NCI-H2081 treated with DMSO at 0.1 percent for 48 hours (cell line): ENCODE measurements at regions not wholly inside any gene's neighbourhood (a gene's known extent, or its start where the extent isn't known, plus 50 kb on each side); places are given as distances from the start of the nearest gene placed in this dataset.
"Not testable (repeated sequence)": the region's sequence is repeated elsewhere in the genome, so short reads cannot be mapped to it uniquely, and the experiment has no call there.

Source experiments
- DNase-seq: peaks from one replicate; lab custom pipeline; 2025; lab: John Stamatoyannopoulos, UW

GRCh38 chr11:134498326-134499139 is 86.5 kb upstream of the B3GAT1 start:
- DNase-seq, result no peak

- DNase-seq, result no peak
These were observed 85.5 kb upstream of the B3GAT1 start for GRCh38 chr11:134497586-134497985.

- not testable (repeated sequence) for DNase-seq
These were observed 84.0 kb upstream of the B3GAT1 start for GRCh38 chr11:134496058-134496457.

GRCh38 chr11:134494395-134494794 is 82.4 kb upstream of the B3GAT1 start:
- not testable (repeated sequence) for DNase-seq

GRCh38 chr11:134492411-134492810 is 80.4 kb upstream of the B3GAT1 start:
- DNase-seq, result not testable (repeated sequence)

- DNase-seq, result no peak
These were observed 77.7 kb upstream of the B3GAT1 start for GRCh38 chr11:134489728-134490127.

GRCh38 chr11:134488913-134489312 is 76.9 kb upstream of the B3GAT1 start:
- no peak for DNase-seq

- no peak for DNase-seq
These were observed 76.5 kb upstream of the B3GAT1 start for GRCh38 chr11:134488512-134488911.

- no peak for DNase-seq
These were observed 75.7 kb upstream of the B3GAT1 start for GRCh38 chr11:134487696-134488095.

- DNase-seq, result no peak
These were observed 74.7 kb upstream of the B3GAT1 start for GRCh38 chr11:134486704-134487103.

- DNase-seq, result no peak
These were observed 74.1 kb upstream of the B3GAT1 start for GRCh38 chr11:134486106-134486505.

GRCh38 chr11:134485316-134485715 is 73.3 kb upstream of the B3GAT1 start:
- no peak for DNase-seq

- no peak for DNase-seq
These were observed 71.8 kb upstream of the B3GAT1 start for GRCh38 chr11:134483857-134484256.

- no peak for DNase-seq
These were observed 71.2 kb upstream of the B3GAT1 start for GRCh38 chr11:134483291-134483690.

GRCh38 chr11:134482865-134483264 is 70.8 kb upstream of the B3GAT1 start:
- DNase-seq, result no peak

GRCh38 chr11:134481933-134482527 is 70.0 kb upstream of the B3GAT1 start:
- DNase-seq, result no peak

GRCh38 chr11:134481135-134481534 is 69.1 kb upstream of the B3GAT1 start:
- DNase-seq, result no peak

GRCh38 chr11:134480136-134480712 is 68.2 kb upstream of the B3GAT1 start:
- DNase-seq, result no peak

- DNase-seq, result no peak
These were observed 67.4 kb upstream of the B3GAT1 start for GRCh38 chr11:134479206-134480135.

GRCh38 chr11:134478611-134479010 is 66.6 kb upstream of the B3GAT1 start:
- DNase-seq, result no peak

- no peak for DNase-seq
These were observed 66.1 kb upstream of the B3GAT1 start for GRCh38 chr11:134478176-134478575.

- no peak for DNase-seq
These were observed 65.4 kb upstream of the B3GAT1 start for GRCh38 chr11:134477486-134477885.
